Lung (tissue), 11 donors: ENCODE measurements at regions not wholly inside any gene's neighbourhood (a gene's known extent, or its start where the extent isn't known, plus 50 kb on each side); places are given as distances from the start of the nearest gene placed in this dataset.

Source experiments
- ATAC-seq: fragments of 200-7000 bp; cut with Tn5 transposase; one replicate; pipeline ENCODE4 v1.9.1; 2020; ENCODE audit warnings: moderate number of reproducible peaks; ENCODE audit not compliant: insufficient read depth, low FRiP score
- DNase-seq, 3 donors: peaks; one replicate each; pipeline ENCODE4 v3.0.0-alpha.2; 2013 to 2017
- H3K27ac ChIP-seq, 2 donors: one replicate each; pipeline ENCODE4 v1.5.1; 2013; ENCODE audit warnings: mild to moderate bottlenecking in 2 of 2, moderate library complexity in 2 of 2, control low read depth in 1 of 2, inconsistent platforms in 1 of 2, low read depth in 1 of 2, low read length in 1 of 2
- H3K27me3 ChIP-seq, 3 donors: one replicate each; pipeline ENCODE4 v1.5.1; 2013; ENCODE audit warnings: low read length in 2 of 3; ENCODE audit not compliant: control insufficient read depth in 3 of 3, insufficient read depth in 3 of 3
- H3K36me3 ChIP-seq, 4 donors: one replicate each; pipeline ENCODE4 v1.5.1; 2013; ENCODE audit warnings: low read length in 4 of 4, mild to moderate bottlenecking in 1 of 4, moderate library complexity in 1 of 4; ENCODE audit not compliant: control insufficient read depth in 4 of 4, insufficient read depth in 4 of 4
- H3K4me1 ChIP-seq, 5 donors: one replicate each; pipeline ENCODE4 v1.5.1; 2013; ENCODE audit warnings: low read length in 5 of 5, mild to moderate bottlenecking in 2 of 5, moderate library complexity in 1 of 5; ENCODE audit not compliant: control insufficient read depth in 5 of 5, insufficient read depth in 5 of 5
- H3K4me3 ChIP-seq: one replicate; pipeline ENCODE4 v1.5.1; 2013; ENCODE audit warnings: mild to moderate bottlenecking, control low read depth, moderate library complexity
- H3K9ac ChIP-seq, 2 donors: one replicate each; pipeline ENCODE4 v1.5.1; 2013; ENCODE audit warnings: low read length in 2 of 2, control low read depth in 1 of 2; ENCODE audit not compliant: insufficient read depth in 1 of 2
- H3K9me3 ChIP-seq, 4 donors: one replicate each; pipeline ENCODE4 v1.5.1; 2013; ENCODE audit warnings: low read length in 3 of 4, mild to moderate bottlenecking in 1 of 4, moderate library complexity in 1 of 4; ENCODE audit not compliant: control insufficient read depth in 4 of 4, insufficient read depth in 3 of 4
- WGBS, 2 donors: extraction: QIAGEN DNeasy Blood & Tissue Kit; methylation state at CpG; one replicate each; pipeline ENCODE4 v1.1.7; 2013; 5-methylcytosine and 5-hydroxymethylcytosine counted together
- TF ChIP-seq, protein P1 (sequence below): IDR thresholded peaks from 2 replicates; pipeline ENCODE4 v1.5.1; 2012; ENCODE audit warnings: mild to moderate bottlenecking; ENCODE audit errors: control extremely low read depth, extremely low read depth
- donor health status: control.
- donor health status: control.
- donor health status: Bipolar disorder and iron deficiency.
- donor health status: healthy.
- donor health status: DM: yes; HTN: yes; CAD: no.

DNA sequence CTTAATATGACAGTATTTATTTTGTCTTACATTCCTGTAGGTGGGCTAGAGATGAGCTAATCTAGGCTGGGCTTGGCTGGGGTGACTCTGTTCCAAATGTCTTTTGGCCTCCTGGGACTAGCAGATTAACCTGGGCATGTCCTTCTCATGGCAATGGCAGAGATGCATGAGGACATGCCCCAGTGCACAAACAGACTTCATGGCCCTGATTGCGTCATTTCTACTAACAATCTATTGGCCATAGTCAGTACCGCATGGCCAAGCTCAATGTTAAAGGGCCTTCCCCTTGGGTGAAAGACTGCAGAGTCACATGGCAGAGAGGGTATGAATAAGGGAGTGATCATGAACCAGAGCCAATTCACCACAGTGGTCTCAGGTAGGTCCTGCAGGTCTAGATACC is 313.4 kb downstream of the MSX2 start:
- ATAC-seq: no peak
- H3K27me3 ChIP-seq: peaks cover 0 to 2% (median 0%) of the 10 kb centered on the region in 3 donors

DNA sequence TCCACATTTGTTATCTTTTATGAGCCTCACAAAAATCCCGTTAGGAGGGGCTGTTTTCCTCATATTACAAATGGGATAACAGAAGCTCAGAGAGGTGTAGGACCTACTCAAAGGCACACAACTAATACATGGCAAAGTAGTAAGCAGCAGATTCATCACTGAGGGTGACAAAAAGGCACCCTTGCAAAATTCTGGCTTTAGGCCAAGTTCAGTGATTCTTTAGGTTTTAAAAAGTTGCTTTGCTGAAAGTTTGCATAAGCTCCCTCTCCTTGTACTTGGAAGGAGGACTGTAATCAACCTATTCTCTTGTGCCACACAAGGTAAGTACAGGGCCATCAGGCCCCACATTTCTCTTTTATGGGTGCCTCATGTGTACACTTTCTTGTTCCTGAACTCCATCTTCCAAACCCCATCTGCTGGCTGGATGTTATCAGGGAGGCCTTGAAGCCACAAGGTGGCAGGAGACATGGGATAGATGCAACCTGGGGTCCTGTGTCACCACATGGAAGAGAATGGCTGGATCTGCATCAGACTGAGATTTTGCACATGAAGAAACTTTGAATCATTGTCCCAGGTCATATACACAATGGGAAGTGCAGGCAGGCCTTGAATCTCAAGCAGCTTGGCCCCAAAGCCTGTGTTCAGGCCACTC is 311.6 kb downstream of the MSX2 start:
- Histone ChIP-seq H3K9ac (no peak overlapping the region), H3K9me3 (peaks cover 0 to 6% (median 2%) of the 10 kb centered on the region in 4 donors), H3K4me3 (no peak overlapping the region), H3K27me3 (no peaks in the 10 kb centered on the region), H3K4me1 (no peaks in the 10 kb centered on the region), H3K36me3 (no peaks in the 10 kb centered on the region), H3K27ac (no peak overlapping the region)
- ATAC-seq: no peak
- no peak for DNase-seq
- TF ChIP-seq, protein P1, sequence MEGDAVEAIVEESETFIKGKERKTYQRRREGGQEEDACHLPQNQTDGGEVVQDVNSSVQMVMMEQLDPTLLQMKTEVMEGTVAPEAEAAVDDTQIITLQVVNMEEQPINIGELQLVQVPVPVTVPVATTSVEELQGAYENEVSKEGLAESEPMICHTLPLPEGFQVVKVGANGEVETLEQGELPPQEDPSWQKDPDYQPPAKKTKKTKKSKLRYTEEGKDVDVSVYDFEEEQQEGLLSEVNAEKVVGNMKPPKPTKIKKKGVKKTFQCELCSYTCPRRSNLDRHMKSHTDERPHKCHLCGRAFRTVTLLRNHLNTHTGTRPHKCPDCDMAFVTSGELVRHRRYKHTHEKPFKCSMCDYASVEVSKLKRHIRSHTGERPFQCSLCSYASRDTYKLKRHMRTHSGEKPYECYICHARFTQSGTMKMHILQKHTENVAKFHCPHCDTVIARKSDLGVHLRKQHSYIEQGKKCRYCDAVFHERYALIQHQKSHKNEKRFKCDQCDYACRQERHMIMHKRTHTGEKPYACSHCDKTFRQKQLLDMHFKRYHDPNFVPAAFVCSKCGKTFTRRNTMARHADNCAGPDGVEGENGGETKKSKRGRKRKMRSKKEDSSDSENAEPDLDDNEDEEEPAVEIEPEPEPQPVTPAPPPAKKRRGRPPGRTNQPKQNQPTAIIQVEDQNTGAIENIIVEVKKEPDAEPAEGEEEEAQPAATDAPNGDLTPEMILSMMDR: no peak
- WGBS, 2 donors: 40 to 43% methylated on average over 1 of the region's 1 CpG

More for the DNA sequence above, 313.4 kb downstream of the MSX2 start:
- Histone ChIP-seq H3K4me3 (no peak overlapping the region), H3K9me3 (peaks cover 0 to 6% (median 2%) of the 10 kb centered on the region in 4 donors), H3K36me3 (no peaks in the 10 kb centered on the region), H3K27ac (no peak overlapping the region), H3K4me1 (no peaks in the 10 kb centered on the region), H3K9ac (no peak overlapping the region)
- TF ChIP-seq, protein P1: no peak
- WGBS, 2 donors: 96 to 97% methylated on average over 2 of the region's 2 CpGs
- DNase-seq: no peak

DNA sequence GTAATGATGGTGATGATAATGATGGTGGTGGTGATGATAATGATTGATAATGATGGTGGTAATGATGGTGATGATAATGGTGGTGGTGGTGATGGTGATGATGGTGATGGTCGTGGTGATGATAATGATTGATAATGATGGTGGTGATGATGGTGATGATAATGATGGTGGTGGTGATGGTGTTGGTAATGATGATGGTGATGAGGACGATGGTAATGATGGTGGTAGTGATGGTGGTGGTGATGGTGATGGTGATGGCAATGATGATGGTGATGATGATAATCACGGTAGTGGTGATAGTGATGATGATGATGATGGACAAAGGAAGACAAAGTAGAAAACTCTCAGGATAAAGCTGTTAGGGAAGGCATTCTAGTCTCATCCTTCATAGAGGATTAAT is 310.5 kb downstream of the MSX2 start:
- TF ChIP-seq, protein P1: no peak
- no peak for DNase-seq
- H3K27ac ChIP-seq: no peak overlapping the region
- H3K4me1 ChIP-seq: no peaks in the 10 kb centered on the region
- H3K36me3 ChIP-seq: no peaks in the 10 kb centered on the region
- 90 to 93% methylated on average over 3 of the region's 3 CpGs for WGBS, 2 donors
- H3K9ac ChIP-seq: no peak overlapping the region
- H3K9me3 ChIP-seq: peaks cover 0 to 6% (median 2%) of the 10 kb centered on the region in 4 donors
- no peaks in the 10 kb centered on the region for H3K27me3 ChIP-seq
- no peak overlapping the region for H3K4me3 ChIP-seq
- no peak for ATAC-seq

DNA sequence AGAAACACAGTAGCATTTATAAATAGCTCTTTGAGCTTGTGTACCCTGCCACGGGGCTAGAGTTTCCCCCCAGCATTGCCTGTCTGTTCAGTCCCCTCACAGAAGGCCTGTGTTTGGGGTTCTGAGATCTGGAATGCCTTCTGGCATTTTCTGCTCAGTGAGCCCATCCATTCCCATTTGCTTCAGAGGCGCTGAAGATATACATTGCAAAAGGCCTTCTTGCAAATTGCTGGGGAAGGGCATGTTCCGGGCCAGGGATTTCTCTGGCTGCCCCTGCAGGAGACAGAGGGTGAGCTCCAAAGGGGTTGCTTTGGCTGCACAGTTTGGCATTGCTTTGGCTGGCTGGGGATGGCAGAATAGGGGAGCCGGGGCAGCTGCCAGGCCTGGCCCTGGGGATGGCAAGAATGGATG is 308.4 kb downstream of the MSX2 start:
- WGBS, 2 donors: 74 to 87% methylated on average over 4 of the region's 4 CpGs
- DNase-seq (no peak), ATAC-seq (no peak)
- Histone ChIP-seq H3K9ac (no peak overlapping the region), H3K36me3 (no peaks in the 10 kb centered on the region), H3K27ac (no peak overlapping the region), H3K9me3 (peaks cover 0 to 6% (median 2%) of the 10 kb centered on the region in 4 donors), H3K4me3 (no peak overlapping the region), H3K27me3 (no peaks in the 10 kb centered on the region), H3K4me1 (no peaks in the 10 kb centered on the region)
- TF ChIP-seq, protein P1: no peak
